Right forelimb (tissue), 1 donor: ENCODE measurements at regions not wholly inside any gene's neighbourhood (a gene's known extent, or its start where the extent isn't known, plus 50 kb on each side); places are given as distances from the start of the nearest gene placed in this dataset.

Experiments used
- DNase-seq: peaks from one replicate; pipeline ENCODE4 v3.0.0-alpha.2; 2018

GRCh38 chr22:49112176-49112575, 715.5 kb downstream of the BRD1 start:
- DNase-seq, result no peak

DNA sequence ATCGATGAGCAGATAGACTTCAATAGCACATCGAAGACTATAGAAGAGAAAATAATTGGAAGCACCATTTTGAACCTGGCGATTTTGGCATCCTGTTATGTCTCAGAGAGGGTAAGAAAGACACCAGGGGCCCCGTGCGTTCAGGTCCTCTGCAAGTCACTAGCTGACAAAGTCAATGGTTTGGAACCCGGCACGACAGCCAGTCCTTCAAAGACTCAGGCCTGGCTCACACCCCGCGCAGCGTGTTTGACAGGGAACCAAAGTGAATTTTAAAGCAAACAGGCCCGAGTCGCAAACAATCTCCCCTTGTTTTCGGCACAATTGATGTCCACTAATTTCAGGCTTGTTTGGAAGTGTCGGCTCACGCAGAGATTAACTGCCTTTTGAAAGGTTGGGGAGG, 716.6 kb downstream of the BRD1 start:
- DNase-seq, result no peak

- no peak for DNase-seq
Observed at GRCh38 chr22:49108636-49109315, 718.9 kb downstream of the BRD1 start.

DNA sequence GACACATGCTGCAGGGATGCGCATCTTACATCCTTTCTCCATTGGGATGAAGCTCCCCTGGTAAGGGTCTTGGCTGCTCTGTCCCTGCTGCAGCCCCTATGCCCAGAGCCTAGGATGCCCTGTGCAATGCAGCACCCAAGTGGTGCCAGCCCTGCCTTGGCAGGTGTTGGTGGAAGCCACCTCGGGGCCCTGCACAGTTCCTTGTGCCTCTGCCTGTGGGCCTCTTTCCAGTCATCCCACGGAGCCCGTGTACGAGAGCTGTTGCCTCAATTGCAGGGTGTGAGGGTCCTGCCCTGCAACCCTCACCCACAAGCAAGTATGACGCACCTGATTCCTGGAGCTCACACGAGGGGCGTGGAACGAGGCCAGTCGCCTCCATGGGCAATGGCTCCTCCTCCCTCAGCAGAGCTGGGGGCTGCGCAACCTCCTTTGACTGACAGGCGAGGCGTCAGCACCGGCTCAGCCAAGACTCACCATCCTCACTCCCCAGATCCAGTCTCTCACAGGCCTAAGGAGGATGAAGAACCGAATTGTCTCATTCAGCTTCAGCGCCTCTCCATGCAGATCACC, 719.6 kb downstream of the BRD1 start:
- DNase-seq, result no peak

DNA sequence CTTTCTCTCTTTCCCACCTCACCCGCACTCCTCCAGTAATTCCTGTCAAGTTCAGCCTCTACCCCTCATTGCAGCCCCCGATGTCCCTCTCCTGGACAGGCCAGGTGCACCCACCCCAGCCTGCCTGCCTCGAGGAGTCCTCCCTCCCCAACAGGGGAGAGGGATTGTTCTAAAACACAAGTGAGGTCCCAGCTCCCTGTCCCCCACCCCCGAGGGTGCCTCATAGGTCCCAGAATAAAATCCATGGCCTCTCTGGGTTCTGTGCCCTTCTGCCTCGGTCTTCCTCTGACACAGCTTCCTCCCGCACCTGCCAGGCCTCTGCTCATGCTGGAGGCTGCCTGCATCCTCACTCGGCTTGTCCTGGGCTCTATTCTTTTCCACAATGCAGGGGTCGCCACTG, 720.1 kb downstream of the BRD1 start:
- no peak for DNase-seq

DNA sequence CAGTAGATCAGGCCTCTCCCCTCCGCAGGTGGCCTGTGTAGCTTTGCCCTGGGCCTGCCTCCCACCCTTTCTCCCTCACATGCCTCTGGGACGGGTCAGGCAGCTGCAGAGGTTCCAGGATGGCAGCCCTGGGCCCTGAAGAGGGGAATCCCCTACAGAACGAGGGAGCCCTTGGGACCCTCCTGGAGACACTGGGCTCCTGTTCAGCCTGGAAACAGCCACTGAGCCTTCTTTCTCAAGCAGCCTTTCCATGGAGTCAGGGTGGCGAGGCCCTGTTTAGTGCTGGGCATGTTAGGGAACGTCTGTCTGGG, 720.9 kb downstream of the BRD1 start:
- DNase-seq, result no peak

GRCh38 chr22:49106096-49106841, 721.4 kb downstream of the BRD1 start:
- no peak for DNase-seq

DNA sequence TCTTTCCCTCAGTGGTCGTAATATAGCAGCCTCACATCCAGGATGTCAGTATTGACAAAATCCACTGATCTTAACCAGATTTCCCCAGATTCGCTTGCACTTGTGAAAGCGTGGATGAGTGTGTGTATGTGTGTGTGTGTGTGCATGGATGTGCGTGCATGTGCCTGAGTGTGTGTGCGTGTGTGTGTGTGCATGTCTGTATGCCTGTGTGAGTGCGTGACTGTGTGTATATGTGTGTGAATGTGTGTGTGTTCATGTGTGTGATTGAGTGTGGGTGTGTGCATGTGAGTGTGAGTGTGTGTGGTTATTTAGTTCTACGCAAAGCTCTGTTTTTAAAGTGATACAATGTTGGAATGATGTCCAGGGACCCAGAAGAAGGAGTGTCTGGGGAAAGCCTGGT, 723.2 kb downstream of the BRD1 start:
- no peak for DNase-seq

GRCh38 chr22:49103314-49104059, 724.2 kb downstream of the BRD1 start:
- DNase-seq, result peak; percentile 37

GRCh38 chr22:49102367-49102766, 725.3 kb downstream of the BRD1 start:
- DNase-seq, result no peak

- DNase-seq, result no peak
Observed at GRCh38 chr22:49101873-49102272, 725.8 kb downstream of the BRD1 start.

- no peak for DNase-seq
Observed at GRCh38 chr22:49101225-49101624, 726.4 kb downstream of the BRD1 start.

- no peak for DNase-seq
Observed at GRCh38 chr22:49100773-49101172, 726.9 kb downstream of the BRD1 start.

DNA sequence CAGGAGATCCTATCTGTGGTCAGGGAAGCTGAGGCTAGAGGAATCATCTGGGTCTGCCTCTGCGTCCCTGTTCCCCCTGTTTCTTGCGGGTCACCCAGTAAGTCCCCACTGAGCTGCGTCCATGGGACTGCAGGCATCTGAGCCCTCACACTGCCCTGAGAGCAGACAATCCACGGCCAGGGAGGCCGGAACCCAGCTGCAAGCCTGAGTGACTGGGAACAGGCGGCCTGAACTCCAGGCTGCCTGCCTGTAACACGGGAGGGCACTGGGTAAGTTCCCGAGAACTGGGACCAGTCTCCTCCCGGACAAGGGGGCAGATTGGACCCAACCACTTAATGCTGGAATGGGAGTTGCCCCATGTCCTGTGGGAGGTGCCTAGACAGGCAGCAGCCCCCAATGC, 727.4 kb downstream of the BRD1 start:
- no peak for DNase-seq

GRCh38 chr22:49099496-49100124, 728.1 kb downstream of the BRD1 start:
- DNase-seq, result no peak

DNA sequence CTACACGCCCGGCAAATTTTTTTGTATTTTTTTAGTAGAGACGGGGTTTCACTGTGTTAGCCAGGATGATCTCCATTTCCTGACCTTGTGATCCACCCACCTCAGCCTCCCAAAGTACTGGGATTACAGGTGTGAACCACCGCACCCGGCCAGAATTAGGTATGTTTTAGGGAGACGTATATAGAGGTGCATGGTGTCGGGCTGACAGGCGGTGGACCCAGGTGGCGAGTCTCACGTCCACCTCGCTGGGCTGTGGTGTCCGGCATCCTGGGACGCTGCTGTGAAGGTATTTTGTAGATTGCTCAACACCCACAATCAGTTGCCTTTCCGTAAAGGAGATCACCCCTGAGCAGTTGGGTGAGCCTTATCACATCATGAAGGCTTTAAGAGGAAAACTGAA, 728.6 kb downstream of the BRD1 start:
- DNase-seq, result no peak

- DNase-seq, result no peak
Observed at GRCh38 chr22:49097966-49098365, 729.7 kb downstream of the BRD1 start.

DNA sequence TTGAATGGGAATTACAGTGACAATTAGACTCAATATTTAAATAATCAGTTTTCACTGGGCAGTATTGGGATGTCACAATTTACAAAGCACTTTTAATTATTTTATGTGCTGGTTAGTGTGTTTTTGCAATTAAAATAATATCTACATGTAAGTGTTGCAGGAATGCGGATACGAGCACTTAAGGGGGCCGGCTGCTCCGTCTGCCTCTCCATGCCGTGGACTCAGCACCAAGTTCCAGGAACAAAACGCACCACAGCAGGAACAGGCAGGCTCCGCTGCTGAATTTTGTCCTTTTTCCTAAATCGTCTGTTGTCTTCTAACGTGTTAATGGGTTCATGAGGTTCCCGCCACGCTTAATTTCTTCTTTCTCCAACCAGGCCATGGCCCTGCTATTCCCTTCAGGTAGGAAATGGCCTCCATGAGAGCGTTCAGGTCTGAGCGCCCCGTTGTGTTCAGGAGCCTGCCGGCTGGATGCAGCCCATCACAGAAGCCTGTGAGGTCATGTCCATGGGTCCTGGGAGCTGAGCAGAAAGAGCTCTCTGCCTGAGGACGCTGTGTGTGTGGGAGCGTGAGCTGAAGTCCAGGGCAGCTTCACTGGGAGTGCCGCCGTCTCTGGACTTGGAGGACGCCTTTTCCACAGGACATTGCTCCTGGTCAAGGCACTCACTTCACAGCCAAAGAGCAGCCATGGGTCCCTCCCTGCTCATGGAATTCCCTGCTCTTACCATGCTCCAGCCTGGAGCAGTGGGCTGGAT, 730.3 kb downstream of the BRD1 start:
- no peak for DNase-seq

DNA sequence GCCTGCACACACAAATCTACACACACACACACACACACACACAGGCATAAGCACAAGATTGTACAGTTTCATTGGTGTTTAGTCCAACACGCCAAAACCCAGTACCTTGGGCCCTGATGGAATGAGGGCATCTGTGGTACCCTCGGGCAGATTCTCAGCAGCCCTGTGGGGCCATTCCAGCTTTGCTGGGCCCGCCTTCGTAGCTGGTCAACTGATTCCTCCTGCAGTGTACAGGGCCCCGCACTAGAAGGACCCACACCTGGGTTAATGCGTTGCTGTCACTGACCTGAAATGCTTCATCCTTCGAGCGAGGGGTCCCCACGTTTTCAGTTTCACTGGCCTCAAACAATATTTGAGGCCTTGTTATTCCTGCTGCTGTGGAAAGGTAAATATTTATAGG, 731.2 kb downstream of the BRD1 start:
- DNase-seq, result no peak

GRCh38 chr22:49095366-49095765, 732.3 kb downstream of the BRD1 start:
- DNase-seq, result no peak

DNA sequence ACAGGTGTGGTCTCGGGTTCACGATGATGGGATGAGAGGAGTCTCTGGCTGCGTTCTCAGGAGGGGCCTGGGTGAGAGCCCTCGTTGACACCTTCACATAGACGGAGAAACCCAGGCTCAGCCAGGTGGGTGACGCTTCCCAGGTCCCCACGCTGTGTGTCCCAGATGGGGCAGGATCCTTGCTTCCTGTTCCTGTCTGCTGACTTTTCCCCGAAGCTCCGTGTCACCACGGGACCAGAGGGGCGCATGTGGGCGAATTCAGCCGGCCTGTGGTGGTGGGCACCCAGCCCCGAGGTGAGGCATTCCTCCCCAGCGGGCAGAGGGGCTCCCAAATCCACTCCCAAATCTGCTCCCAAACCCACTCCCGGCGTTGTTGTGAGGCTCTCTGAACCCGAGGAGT, 732.8 kb downstream of the BRD1 start:
- no peak for DNase-seq

GRCh38 chr22:49094151-49094550, 733.5 kb downstream of the BRD1 start:
- DNase-seq, result no peak
